ENCODE measurements at regions not wholly inside any gene's neighbourhood (a gene's known extent, or its start where the extent isn't known, plus 50 kb on each side); places are given as distances from the start of the nearest gene placed in this dataset.

- TF ChIP-seq, protein P1, sequence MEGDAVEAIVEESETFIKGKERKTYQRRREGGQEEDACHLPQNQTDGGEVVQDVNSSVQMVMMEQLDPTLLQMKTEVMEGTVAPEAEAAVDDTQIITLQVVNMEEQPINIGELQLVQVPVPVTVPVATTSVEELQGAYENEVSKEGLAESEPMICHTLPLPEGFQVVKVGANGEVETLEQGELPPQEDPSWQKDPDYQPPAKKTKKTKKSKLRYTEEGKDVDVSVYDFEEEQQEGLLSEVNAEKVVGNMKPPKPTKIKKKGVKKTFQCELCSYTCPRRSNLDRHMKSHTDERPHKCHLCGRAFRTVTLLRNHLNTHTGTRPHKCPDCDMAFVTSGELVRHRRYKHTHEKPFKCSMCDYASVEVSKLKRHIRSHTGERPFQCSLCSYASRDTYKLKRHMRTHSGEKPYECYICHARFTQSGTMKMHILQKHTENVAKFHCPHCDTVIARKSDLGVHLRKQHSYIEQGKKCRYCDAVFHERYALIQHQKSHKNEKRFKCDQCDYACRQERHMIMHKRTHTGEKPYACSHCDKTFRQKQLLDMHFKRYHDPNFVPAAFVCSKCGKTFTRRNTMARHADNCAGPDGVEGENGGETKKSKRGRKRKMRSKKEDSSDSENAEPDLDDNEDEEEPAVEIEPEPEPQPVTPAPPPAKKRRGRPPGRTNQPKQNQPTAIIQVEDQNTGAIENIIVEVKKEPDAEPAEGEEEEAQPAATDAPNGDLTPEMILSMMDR (IDR thresholded peaks at IDR 0.05): no peak
- no peaks in the 10 kb centered on the region for H3K4me1 Mint-ChIP-seq
- H3K9me3 Mint-ChIP-seq: peaks cover 0 to 5% of the 10 kb centered on the region in 2 donors
- DNase-seq: no peak
- Histone ChIP-seq H3K4me3 (ENCODE audit: low read length) (no peak overlapping the region), H3K27me3 (ENCODE audit: control insufficient read depth, insufficient read depth, low read length) (no peaks in the 10 kb centered on the region), H3K36me3 (ENCODE audit: control insufficient read depth, insufficient read depth, low read length) (no peaks in the 10 kb centered on the region), H3K27ac (ENCODE audit: low read length) (no peak overlapping the region), H3K4me1 (ENCODE audit: control insufficient read depth, insufficient read depth, low read length) (no peaks in the 10 kb centered on the region), H3K9me3 (ENCODE audit: control insufficient read depth, insufficient read depth, low read length) (no peaks in the 10 kb centered on the region)
- H3K27me3 Mint-ChIP-seq (ENCODE audit: low read depth in 2 of 2): no peaks in the 10 kb centered on the region
- 73% methylated on average over 2 of the region's 3 CpGs for WGBS (ENCODE audit: insufficient coverage)
- intact Hi-C loops (cut with micrococcal nuclease): no loop called here
- H3K4me3 Mint-ChIP-seq: no peak overlapping the region
- no peak for ATAC-seq
- H3K27ac Mint-ChIP-seq: no peak overlapping the region
- H3K36me3 Mint-ChIP-seq: no peaks in the 10 kb centered on the region
These were observed 101.9 kb downstream of the MTRR start for GRCh38 chr5:7970816-7971215.

- Mint-ChIP-seq H3K4me1 (no peaks in the 10 kb centered on the region), H3K27me3 (ENCODE audit: low read depth in 2 of 2) (no peaks in the 10 kb centered on the region), H3K27ac (no peak overlapping the region), H3K9me3 (peaks cover 2 to 7% of the 10 kb centered on the region in 2 donors), H3K4me3 (no peak overlapping the region), H3K36me3 (no peaks in the 10 kb centered on the region)
- WGBS (ENCODE audit: insufficient coverage): 91% methylated on average over 5 of the region's 5 CpGs
- H3K4me3 ChIP-seq (ENCODE audit: low read length): no peak overlapping the region
- H3K27me3 ChIP-seq (ENCODE audit: control insufficient read depth, insufficient read depth, low read length): no peaks in the 10 kb centered on the region
- no peaks in the 10 kb centered on the region for H3K9me3 ChIP-seq (ENCODE audit: control insufficient read depth, insufficient read depth, low read length)
- ATAC-seq (no peak), DNase-seq (no peak)
- TF ChIP-seq, protein P1 (IDR thresholded peaks at IDR 0.05): no peak
- H3K27ac ChIP-seq (ENCODE audit: low read length): no peak overlapping the region
- H3K36me3 ChIP-seq (ENCODE audit: control insufficient read depth, insufficient read depth, low read length): no peaks in the 10 kb centered on the region
- H3K4me1 ChIP-seq (ENCODE audit: control insufficient read depth, insufficient read depth, low read length): no peaks in the 10 kb centered on the region
- intact Hi-C loops (cut with micrococcal nuclease): no loop called here
These were observed 107.7 kb downstream of the MTRR start for GRCh38 chr5:7976411-7977190.

DNA sequence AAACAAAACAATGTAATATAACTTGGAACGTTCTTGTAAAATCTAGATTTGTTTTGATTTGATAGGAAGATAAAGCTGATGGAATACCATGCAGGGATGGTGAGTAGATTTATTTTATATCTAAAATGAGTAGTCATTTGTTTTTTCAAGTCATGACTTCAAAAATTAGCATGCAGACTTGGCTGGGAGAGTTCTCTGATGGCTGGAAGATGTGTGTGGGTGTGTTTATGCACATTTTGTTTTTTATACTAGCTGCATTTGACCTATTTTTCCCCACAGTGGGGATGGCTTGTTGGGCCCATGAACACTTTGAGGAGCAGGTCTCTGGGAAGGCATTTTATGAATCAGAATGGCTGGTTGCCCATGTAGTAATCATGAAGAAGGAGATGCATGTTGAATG is 109.2 kb downstream of the MTRR start:
- no peak for ATAC-seq
- H3K4me1 Mint-ChIP-seq: no peaks in the 10 kb centered on the region
- no peak overlapping the region for H3K27ac Mint-ChIP-seq

More for the DNA sequence above, 109.2 kb downstream of the MTRR start:
- Histone ChIP-seq H3K27ac (ENCODE audit: low read length) (no peak overlapping the region), H3K4me1 (ENCODE audit: control insufficient read depth, insufficient read depth, low read length) (no peaks in the 10 kb centered on the region), H3K4me3 (ENCODE audit: low read length) (no peak overlapping the region), H3K36me3 (ENCODE audit: control insufficient read depth, insufficient read depth, low read length) (no peaks in the 10 kb centered on the region), H3K27me3 (ENCODE audit: control insufficient read depth, insufficient read depth, low read length) (no peaks in the 10 kb centered on the region), H3K9me3 (ENCODE audit: control insufficient read depth, insufficient read depth, low read length) (no peaks in the 10 kb centered on the region)
- intact Hi-C loops (cut with micrococcal nuclease): no loop called here
- Mint-ChIP-seq H3K36me3 (no peaks in the 10 kb centered on the region), H3K4me3 (no peak overlapping the region), H3K27me3 (ENCODE audit: low read depth in 2 of 2) (no peaks in the 10 kb centered on the region), H3K9me3 (peaks cover 2 to 9% of the 10 kb centered on the region in 2 donors)
- DNase-seq: no peak
- WGBS (ENCODE audit: insufficient coverage): no CpG with 5 or more reads among the region's 1 CpG
- TF ChIP-seq, protein P1 (IDR thresholded peaks at IDR 0.05): no peak

Data from natural killer cell (primary cell).